GM12878 (cell line): ENCODE measurements at regions not wholly inside any gene's neighbourhood (a gene's known extent, or its start where the extent isn't known, plus 50 kb on each side); places are given as distances from the start of the nearest gene placed in this dataset.

Experiments
- ATAC-seq: fragments of 200-7000 bp; cut with Tn5 transposase; 3 replicates; pipeline ENCODE4 v1.9.1; 2020; ENCODE audit warnings: mild to moderate bottlenecking, moderate library complexity
- BruUV-seq: library from RNA; stranded (reverse); fragments of 400-500 nt; replicated peaks from 2 replicates; lab custom pipeline; 2021; lab: Mats Ljungman, UMichigan
- CTCF ChIA-PET: fragments of 300-600 bp; sonication (Branson Sonifier 250); formaldehyde crosslinking; extraction: SDS; loops from one replicate; lab custom pipeline; 2021; ENCODE audit warnings: inconsistent platforms; lab: Yijun Ruan, JAX
- POLR2A ChIA-PET: fragments of 350-600 bp; formaldehyde crosslinking; extraction: SDS; loops from one replicate; lab custom pipeline; 2021; ENCODE audit warnings: inconsistent platforms; lab: Charles Lee
- RAD21 ChIA-PET: fragments of 300-600 bp; sonication (Branson Sonifier 250); formaldehyde crosslinking; loops from one replicate; lab custom pipeline; 2023; ENCODE audit warnings: antibody characterized with exemption; ENCODE audit not compliant: unreplicated experiment; lab: Charles Lee
- SMC1A ChIA-PET: fragments of 300-600 bp; sonication (Branson Sonifier 250); formaldehyde crosslinking; loops from one replicate; lab custom pipeline; 2023; ENCODE audit not compliant: unreplicated experiment, uncharacterized antibody; lab: Charles Lee
- DNase-seq: peaks from one replicate; pipeline ENCODE4 v3.0.0-alpha.2; 2011; ENCODE audit warnings: low read depth, low spot score
- FAIRE-seq: peaks from 3 replicates; lab custom pipeline; 2011; peaks lifted over from hg19 to GRCh38; lab: Jason Lieb, UNC
- H2AFZ ChIP-seq: 2 replicates; pipeline ENCODE4 v1.6.0; 2011; ENCODE audit warnings: low read depth, low read length, control low read depth; ENCODE audit not compliant: control insufficient read depth
- H3K27ac ChIP-seq: 2 replicates; pipeline ENCODE4 v1.5.1; 2011; ENCODE audit warnings: control low read depth; ENCODE audit not compliant: control insufficient read depth, insufficient read depth
- H3K27me3 ChIP-seq, 2 experiments: replicated peaks in 1 of 2; 2 replicates each; pipeline versions ENCODE4 v1.6.0 to v1.6.1; 2011; ENCODE audit warnings: low read length in 1 of 2; ENCODE audit not compliant: control insufficient read depth in 2 of 2, insufficient read depth in 2 of 2
- H3K36me3 ChIP-seq, 2 experiments: 2 replicates each; pipeline ENCODE4 v1.5.1; 2011; ENCODE audit warnings: low read length in 1 of 2; ENCODE audit not compliant: control insufficient read depth in 2 of 2, insufficient read depth in 2 of 2
- H3K4me1 ChIP-seq: 2 replicates; pipeline ENCODE4 v1.6.1; 2011; ENCODE audit warnings: mild to moderate bottlenecking, low read length, moderate library complexity, mixed read lengths; ENCODE audit not compliant: control insufficient read depth, insufficient read depth
- H3K4me2 ChIP-seq: 2 replicates; pipeline ENCODE4 v1.6.0; 2011; ENCODE audit warnings: control low read depth; ENCODE audit not compliant: control insufficient read depth, insufficient read depth
- H3K4me3 ChIP-seq: fragments of 200-600 bp; sonication (generic); 2 replicates; pipeline ENCODE4 v1.5.1; 2016
- H3K79me2 ChIP-seq: 2 replicates; pipeline ENCODE4 v1.6.0; 2011; ENCODE audit warnings: low read length; ENCODE audit not compliant: control insufficient read depth, insufficient read depth
- H3K9ac ChIP-seq: 2 replicates; pipeline ENCODE4 v1.8.0; 2011; ENCODE audit warnings: low read length, control low read depth, mixed read lengths; ENCODE audit not compliant: control insufficient read depth, insufficient read depth
- H3K9me3 ChIP-seq: replicated peaks from 3 replicates; pipeline ENCODE4 v1.5.1; 2011; ENCODE audit warnings: mild to moderate bottlenecking, low read length; ENCODE audit not compliant: control insufficient read depth, insufficient read depth
- H4K20me1 ChIP-seq: 2 replicates; pipeline ENCODE4 v1.6.0; 2011; ENCODE audit not compliant: control insufficient read depth, insufficient read depth
- RUNX3 ChIP-seq: IDR thresholded peaks from 2 replicates; pipeline ENCODE4 v1.6.1; 2012; ENCODE audit warnings: low read length, inconsistent platforms
- SUPT20H ChIP-seq: IDR thresholded peaks from 2 replicates; pipeline ENCODE4 v1.6.1; 2011; ENCODE audit warnings: low read depth, mild to moderate bottlenecking, low read length, moderate library complexity, borderline replicate concordance; ENCODE audit not compliant: control insufficient read depth
- ZBED1 ChIP-seq: IDR thresholded peaks from 2 replicates; pipeline ENCODE4 v1.6.1; 2016; ENCODE audit warnings: borderline replicate concordance
- ZNF217 ChIP-seq: fragments of 450-650 bp; IDR thresholded peaks from 2 replicates; pipeline ENCODE4 v1.6.1; 2017; ENCODE audit warnings: antibody characterized with exemption, mild to moderate bottlenecking
- ZSCAN29 ChIP-seq: fragments of 450-650 bp; IDR thresholded peaks from 2 replicates; pipeline ENCODE4 v1.6.1; 2017; ENCODE audit warnings: mild to moderate bottlenecking, moderate library complexity
- WGBS: methylation state at CpG from one replicate; pipeline ENCODE4 v1.1.6; 2016; ENCODE audit warnings: low lambda C conversion rate; ENCODE audit not compliant: insufficient replicate concordance, insufficient coverage; ENCODE audit errors: missing lambda C conversion rate; 5-methylcytosine and 5-hydroxymethylcytosine counted together
- in situ Hi-C: fragments of 300-500 bp; cut with MboI; formaldehyde crosslinking; loops from 9 replicates; pipeline ENCODE4 v1.14.3; 2018; ENCODE audit warnings: mixed read lengths
- intact Hi-C: fragments of 100-400 bp; cut with micrococcal nuclease; formaldehyde crosslinking; loops from one replicate; pipeline ENCODE4 v1.14.2; 2022; ENCODE audit not compliant: unreplicated experiment
- TF ChIP-seq, protein P1 (sequence below): IDR thresholded peaks from 2 replicates; pipeline ENCODE4 v1.6.1; 2012; ENCODE audit warnings: low read depth, low read length, improper control_type of control experiment
- TF ChIP-seq, protein P2 (sequence below): fragments of 450-650 bp; IDR thresholded peaks from 2 replicates; pipeline ENCODE4 v1.6.1; 2018; ENCODE audit warnings: borderline replicate concordance, mild to moderate bottlenecking; ENCODE audit not compliant: partially characterized antibody

DNA sequence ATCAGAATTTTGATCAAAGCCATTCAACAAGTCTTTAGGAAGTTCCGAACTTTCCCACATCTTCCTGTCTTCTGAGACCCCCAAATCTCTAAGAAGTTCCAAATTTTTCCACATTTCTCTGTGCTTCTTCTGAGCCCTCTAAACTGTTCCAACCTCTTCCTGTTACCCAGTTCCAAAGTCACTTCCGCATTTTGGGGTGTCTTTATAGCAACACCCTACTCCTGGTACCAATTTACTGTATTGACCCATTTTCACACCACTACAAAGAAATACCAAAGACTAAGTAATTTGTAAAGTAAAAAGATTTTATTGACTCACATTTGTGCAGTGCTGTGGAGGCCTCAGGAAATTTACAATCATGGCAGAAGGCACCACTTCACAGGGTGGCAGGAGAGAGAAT lies 385.8 kb upstream of the GHITM start:
- intact Hi-C loops = no loop called here
- ChIA-PET CTCF (no interaction called here), POLR2A (no interaction called here), RAD21 (no interaction called here), SMC1A (interaction anchor here (1.8 kb wide), 1 partner anchor 13 kb away, joined by 5 read pairs; no protein-coding TSS in a partner anchor)
- no TSS peak for BruUV-seq
- Histone ChIP-seq H3K9ac (no peak overlapping the region), H2AFZ (no peak overlapping the region), H3K4me3 (no peak overlapping the region), H3K4me2 (no peak overlapping the region), H3K27ac (no peak overlapping the region), H3K36me3 (no peaks in the 10 kb centered on the region), H3K79me2 (no peaks in the 10 kb centered on the region), H4K20me1 (no peaks in the 10 kb centered on the region), H3K27me3 (no peaks in the 10 kb centered on the region), H3K9me3 (peaks cover 4% of the 10 kb centered on the region; the same call in 2 of the 3 replicates), H3K4me1 (no peaks in the 10 kb centered on the region)
- in situ Hi-C loops = no loop called here
- TF ChIP-seq ZSCAN29 = no peak
- TF ChIP-seq, protein P1, sequence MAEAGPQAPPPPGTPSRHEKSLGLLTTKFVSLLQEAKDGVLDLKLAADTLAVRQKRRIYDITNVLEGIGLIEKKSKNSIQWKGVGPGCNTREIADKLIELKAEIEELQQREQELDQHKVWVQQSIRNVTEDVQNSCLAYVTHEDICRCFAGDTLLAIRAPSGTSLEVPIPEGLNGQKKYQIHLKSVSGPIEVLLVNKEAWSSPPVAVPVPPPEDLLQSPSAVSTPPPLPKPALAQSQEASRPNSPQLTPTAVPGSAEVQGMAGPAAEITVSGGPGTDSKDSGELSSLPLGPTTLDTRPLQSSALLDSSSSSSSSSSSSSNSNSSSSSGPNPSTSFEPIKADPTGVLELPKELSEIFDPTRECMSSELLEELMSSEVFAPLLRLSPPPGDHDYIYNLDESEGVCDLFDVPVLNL = no peak
- TF ChIP-seq RUNX3 = no peak
- TF ChIP-seq, protein P2, sequence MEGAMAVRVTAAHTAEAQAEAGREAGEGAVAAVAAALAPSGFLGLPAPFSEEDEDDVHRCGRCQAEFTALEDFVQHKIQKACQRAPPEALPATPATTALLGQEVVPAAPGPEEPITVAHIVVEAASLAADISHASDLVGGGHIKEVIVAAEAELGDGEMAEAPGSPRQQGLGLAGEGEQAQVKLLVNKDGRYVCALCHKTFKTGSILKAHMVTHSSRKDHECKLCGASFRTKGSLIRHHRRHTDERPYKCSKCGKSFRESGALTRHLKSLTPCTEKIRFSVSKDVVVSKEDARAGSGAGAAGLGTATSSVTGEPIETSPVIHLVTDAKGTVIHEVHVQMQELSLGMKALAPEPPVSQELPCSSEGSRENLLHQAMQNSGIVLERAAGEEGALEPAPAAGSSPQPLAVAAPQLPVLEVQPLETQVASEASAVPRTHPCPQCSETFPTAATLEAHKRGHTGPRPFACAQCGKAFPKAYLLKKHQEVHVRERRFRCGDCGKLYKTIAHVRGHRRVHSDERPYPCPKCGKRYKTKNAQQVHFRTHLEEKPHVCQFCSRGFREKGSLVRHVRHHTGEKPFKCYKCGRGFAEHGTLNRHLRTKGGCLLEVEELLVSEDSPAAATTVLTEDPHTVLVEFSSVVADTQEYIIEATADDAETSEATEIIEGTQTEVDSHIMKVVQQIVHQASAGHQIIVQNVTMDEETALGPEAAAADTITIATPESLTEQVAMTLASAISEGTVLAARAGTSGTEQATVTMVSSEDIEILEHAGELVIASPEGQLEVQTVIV = no peak
- no peak for TF ChIP-seq SUPT20H
- no peak for TF ChIP-seq ZNF217
- TF ChIP-seq ZBED1 = no peak
- WGBS = 60% methylated on average over 2 of the region's 2 CpGs
- DNase-seq (no peak), FAIRE-seq (no peak), ATAC-seq (no peak)
